NCI-H2227 (cell line): ENCODE measurements at regions not wholly inside any gene's neighbourhood (a gene's known extent, or its start where the extent isn't known, plus 50 kb on each side); places are given as distances from the start of the nearest gene placed in this dataset.

ENCODE experiments used
- DNase-seq: peaks from one replicate; lab custom pipeline; 2025; ENCODE audit not compliant: unreplicated experiment; lab: John Stamatoyannopoulos, UW

- DNase-seq, result no peak
Measured at GRCh38 chr3:18648159-18648558, 223.0 kb upstream of the SATB1 start.

DNA sequence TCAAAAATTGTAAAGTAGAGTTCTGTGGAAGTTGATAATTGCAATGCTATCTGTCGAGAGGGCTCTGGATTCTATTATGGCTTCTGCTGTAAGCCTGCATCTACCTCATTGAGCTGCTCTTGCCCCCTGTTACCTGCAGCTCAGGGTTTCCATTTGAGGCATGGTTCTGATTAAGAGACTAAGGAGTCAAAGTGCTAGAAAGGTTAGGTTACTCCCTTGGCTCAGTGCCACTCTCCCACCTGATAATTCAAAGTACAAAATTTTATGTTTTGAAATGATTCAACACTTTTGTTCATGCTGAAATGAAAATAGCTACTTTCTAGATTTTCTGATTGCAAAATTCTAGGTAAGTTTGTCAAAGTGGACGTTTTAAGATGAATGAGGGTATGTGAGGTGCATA, 220.5 kb upstream of the SATB1 start:
- no peak for DNase-seq

GRCh38 chr3:18643281-18643680, 218.1 kb upstream of the SATB1 start:
- no peak for DNase-seq

DNA sequence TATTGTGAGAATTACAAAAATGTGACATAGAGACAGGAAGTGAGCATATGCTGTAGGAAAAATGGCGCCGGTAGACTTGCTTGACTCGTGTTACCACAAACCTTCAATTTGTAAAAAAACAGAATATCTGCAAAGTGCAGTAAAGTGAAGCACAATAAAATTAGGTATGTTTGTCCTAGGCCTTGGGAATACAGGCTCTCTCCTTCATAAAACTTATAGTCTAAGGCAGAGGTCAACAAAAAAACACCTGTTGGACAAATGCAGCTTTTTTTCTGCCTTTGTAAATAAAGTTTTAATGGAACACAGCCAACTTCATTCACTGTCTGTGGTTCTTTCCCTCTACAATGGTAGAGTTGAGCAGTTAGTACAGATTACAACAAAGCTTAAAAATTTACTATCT, 216.8 kb upstream of the SATB1 start:
- DNase-seq, result no peak

DNA sequence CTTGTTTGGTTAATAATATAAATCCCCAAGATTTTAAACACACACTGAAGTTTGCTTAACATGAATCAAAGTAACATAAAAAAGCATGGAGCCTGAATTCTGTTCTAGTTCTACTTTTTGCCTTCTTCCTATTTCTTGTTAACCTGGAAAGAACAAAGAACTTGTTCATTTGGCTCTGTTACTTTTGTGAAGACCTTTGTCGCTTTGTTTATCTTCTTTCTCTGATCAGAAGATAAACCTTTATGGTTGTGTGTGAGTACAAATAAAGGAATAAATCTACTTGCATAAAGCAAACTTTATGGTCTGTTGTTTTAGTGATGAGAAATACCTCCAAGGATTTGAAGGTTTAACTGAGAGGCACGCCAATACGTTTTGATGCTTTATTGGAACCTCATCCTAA, 210.1 kb upstream of the SATB1 start:
- DNase-seq, result no peak

- DNase-seq, result no peak
Measured at GRCh38 chr3:18634461-18634860, 209.3 kb upstream of the SATB1 start.

GRCh38 chr3:18633002-18633401, 207.9 kb upstream of the SATB1 start:
- no peak for DNase-seq

- no peak for DNase-seq
Measured at GRCh38 chr3:18630295-18630694, 205.2 kb upstream of the SATB1 start.

DNA sequence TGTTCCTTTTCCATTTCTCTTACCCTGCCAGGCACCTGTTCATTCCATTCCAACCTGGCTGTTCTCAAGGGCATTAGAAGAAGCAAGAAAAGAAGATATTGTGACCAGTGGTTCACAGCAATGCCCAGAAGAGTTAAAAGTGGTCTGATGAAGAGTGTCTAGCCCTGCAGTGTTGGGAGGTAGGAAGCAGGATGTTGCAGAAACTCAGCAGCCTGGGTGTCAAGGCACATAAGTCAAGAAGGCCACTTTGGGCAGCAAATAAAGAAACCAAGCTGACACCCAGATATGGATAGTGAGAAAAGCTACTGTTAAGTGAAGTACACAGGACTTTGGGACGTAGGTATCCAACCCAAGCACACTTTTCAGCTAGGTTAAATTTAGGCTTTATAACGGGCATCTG, 199.9 kb upstream of the SATB1 start:
- DNase-seq, result no peak

- no peak for DNase-seq
Measured at GRCh38 chr3:18623220-18623619, 198.1 kb upstream of the SATB1 start.

DNA sequence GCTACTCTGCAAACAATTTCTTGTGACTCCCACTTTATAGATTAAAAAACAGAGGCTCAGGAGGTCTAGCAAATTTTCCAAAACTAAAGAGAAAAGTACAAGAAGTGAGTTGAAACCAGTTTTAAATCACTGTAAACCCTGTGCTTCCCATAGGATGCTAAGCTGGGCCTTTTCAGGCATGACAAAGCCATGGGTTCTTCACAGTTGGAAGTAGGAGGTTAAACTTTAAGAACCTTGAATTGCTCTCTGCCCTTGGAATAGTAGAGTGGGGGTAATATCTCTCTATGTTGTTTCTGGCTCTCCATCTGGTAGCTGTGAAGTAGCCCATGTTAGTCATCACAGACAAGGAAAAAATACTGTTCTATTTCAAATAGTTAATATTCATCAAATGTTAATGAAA, 193.6 kb upstream of the SATB1 start:
- no peak for DNase-seq

DNA sequence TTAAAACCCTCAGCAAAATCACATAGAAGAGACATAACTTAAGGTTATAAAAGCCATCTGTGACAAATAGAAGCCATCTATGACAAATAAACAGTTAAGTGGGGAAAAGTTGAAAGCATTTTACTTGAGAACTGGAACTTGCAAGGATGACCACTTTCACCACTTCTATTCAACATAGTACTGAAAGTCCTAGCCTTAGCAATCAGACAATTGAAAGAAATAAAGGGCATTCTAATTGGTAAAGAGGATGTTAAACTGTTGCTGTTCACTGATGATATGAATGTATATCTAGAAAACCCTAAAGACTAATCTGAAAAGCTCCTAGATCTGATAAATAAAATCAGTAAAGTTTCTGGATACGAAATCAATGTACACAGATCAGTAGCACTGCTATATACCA, 186.9 kb upstream of the SATB1 start:
- DNase-seq, result no peak

- DNase-seq, result no peak
Measured at GRCh38 chr3:18609187-18609586, 184.0 kb upstream of the SATB1 start.

DNA sequence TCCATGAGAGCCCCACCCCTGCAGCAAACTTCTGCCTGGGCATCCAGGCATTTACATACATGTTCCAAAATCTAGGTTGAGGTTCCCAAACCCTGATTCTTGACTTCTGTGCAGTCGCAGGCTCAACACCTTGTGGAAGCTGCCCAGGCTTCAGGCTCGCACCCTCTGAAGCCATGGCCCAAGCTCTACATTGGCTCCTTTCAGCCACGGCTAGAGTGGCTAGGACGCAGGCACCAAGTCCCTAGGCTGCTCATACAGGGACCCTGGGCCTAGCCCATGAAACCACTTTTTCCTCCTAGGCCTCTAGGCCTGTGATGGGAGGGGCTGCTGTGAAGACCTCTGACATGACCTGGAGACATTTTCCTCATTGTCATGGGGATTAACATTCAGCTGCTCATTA, 172.8 kb upstream of the SATB1 start:
- no peak for DNase-seq

- DNase-seq, result no peak
Measured at GRCh38 chr3:18593231-18593630, 168.1 kb upstream of the SATB1 start.

- DNase-seq, result no peak
Measured at GRCh38 chr3:18591120-18591519, 166.0 kb upstream of the SATB1 start.

GRCh38 chr3:18586076-18586475, 160.9 kb upstream of the SATB1 start:
- no peak for DNase-seq

- no peak for DNase-seq
Measured at GRCh38 chr3:18585004-18585968, 160.1 kb upstream of the SATB1 start.

GRCh38 chr3:18580268-18580667, 155.1 kb upstream of the SATB1 start:
- DNase-seq, result no peak

GRCh38 chr3:18579661-18580060, 154.5 kb upstream of the SATB1 start:
- DNase-seq, result no peak

DNA sequence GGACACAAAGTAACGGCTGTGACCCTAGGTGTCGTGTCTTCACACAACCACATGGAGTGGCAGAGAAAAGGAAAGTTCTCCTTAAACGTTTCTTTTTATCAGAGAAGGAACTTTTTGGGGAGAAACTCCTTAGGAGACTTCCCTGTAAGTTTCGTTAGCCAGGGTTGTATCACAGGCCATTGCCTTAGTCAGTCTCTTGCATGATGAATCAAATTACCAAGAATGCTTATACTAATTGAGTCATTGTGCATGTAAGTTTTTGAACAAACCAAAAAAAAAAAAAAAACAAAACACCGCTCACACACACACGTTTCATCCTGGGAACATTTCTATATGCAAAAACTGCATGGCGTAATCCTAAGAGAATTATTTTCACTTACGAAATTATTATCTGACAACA, 150.4 kb upstream of the SATB1 start:
- DNase-seq, result no peak

DNA sequence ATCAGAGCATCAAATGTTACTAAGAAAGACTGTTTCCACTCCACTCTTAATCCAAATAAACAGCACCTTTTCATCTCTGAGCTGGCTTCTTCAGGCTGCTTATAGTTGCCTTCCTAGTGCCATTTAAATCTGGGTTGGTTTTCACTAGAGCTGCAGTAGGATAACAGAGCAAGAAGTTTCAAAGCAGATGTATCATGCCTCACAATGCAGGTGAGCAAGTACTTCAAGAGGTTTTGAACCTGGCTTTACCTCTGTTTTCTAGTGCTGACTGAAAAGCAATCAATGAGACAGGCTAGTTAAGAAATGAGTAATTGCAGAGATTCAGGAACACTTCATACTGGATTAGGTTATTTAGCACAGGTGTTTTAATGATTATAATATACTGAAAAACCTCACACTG, 147.7 kb upstream of the SATB1 start:
- no peak for DNase-seq

GRCh38 chr3:18567293-18567692, 142.2 kb upstream of the SATB1 start:
- no peak for DNase-seq
